ENCODE measurements at regions not wholly inside any gene's neighbourhood (a gene's known extent, or its start where the extent isn't known, plus 50 kb on each side); places are given as distances from the start of the nearest gene placed in this dataset.

GRCh38 chr10:6877722-6878392, 297.8 kb upstream of the PRKCQ start:
- WGBS, 2 experiments (ENCODE audit: low coverage in 1 of 2, low lambda C conversion rate in 2 of 2, missing lambda C conversion rate in 2 of 2), result 34 to 35% methylated on average over 11 of the region's 11 CpGs
- no peak for TF ChIP-seq EZH2phosphoT487 (IDR thresholded peaks at IDR 0.05; ENCODE audit: insufficient read depth, low read depth)
- H3K27ac ChIP-seq, result no peak overlapping the region
- H3K4me2 ChIP-seq (ENCODE audit: unreplicated experiment), result no peak overlapping the region
- H3K36me3 ChIP-seq (ENCODE audit: low read depth), result no peaks in the 10 kb centered on the region
- H3K9ac ChIP-seq, result no peak overlapping the region
- no peaks in the 10 kb centered on the region for H3K4me1 ChIP-seq (ENCODE audit: insufficient read depth)
- no peak overlapping the region for H3K4me3 ChIP-seq
- H3K9me2 ChIP-seq (ENCODE audit: insufficient read depth), result no peaks in the 10 kb centered on the region
- H3K79me2 ChIP-seq (ENCODE audit: insufficient read depth), result no peaks in the 10 kb centered on the region
- peak; percentile 57 for DNase-seq
- H3K27me3 ChIP-seq (replicated peaks; ENCODE audit: insufficient read depth), result peaks cover 67% of the 10 kb centered on the region
- in situ Hi-C loops (cut with MboI), result no loop called here
- H3F3A ChIP-seq (ENCODE audit: insufficient read depth), result no peaks in the 10 kb centered on the region
- H4K20me1 ChIP-seq (ENCODE audit: insufficient read depth), result no peaks in the 10 kb centered on the region
- no peak overlapping the region for H2AFZ ChIP-seq
- H3K9me3 ChIP-seq (ENCODE audit: low read depth), result no peaks in the 10 kb centered on the region

GRCh38 chr10:6877336-6877721, 297.3 kb upstream of the PRKCQ start:
- no peaks in the 10 kb centered on the region for H3F3A ChIP-seq (ENCODE audit: insufficient read depth)
- no peak overlapping the region for H3K4me2 ChIP-seq (ENCODE audit: unreplicated experiment)
- H3K27me3 ChIP-seq (replicated peaks; ENCODE audit: insufficient read depth), result peaks cover 69% of the 10 kb centered on the region
- WGBS, 2 experiments (ENCODE audit: low coverage in 1 of 2, low lambda C conversion rate in 2 of 2, missing lambda C conversion rate in 2 of 2), result 92 to 93% methylated on average over 12 of the region's 12 CpGs
- H3K9me2 ChIP-seq (ENCODE audit: insufficient read depth), result no peaks in the 10 kb centered on the region
- no peak overlapping the region for H3K27ac ChIP-seq
- H4K20me1 ChIP-seq (ENCODE audit: insufficient read depth), result no peaks in the 10 kb centered on the region
- in situ Hi-C loops (cut with MboI), result no loop called here
- H3K9ac ChIP-seq, result no peak overlapping the region
- DNase-seq, result no peak
- no peak overlapping the region for H3K4me3 ChIP-seq
- no peaks in the 10 kb centered on the region for H3K79me2 ChIP-seq (ENCODE audit: insufficient read depth)
- no peak overlapping the region for H2AFZ ChIP-seq
- H3K9me3 ChIP-seq (ENCODE audit: low read depth), result no peaks in the 10 kb centered on the region
- H3K36me3 ChIP-seq (ENCODE audit: low read depth), result no peaks in the 10 kb centered on the region
- no peaks in the 10 kb centered on the region for H3K4me1 ChIP-seq (ENCODE audit: insufficient read depth)
- TF ChIP-seq EZH2phosphoT487 (IDR thresholded peaks at IDR 0.05; ENCODE audit: insufficient read depth, low read depth) (no peak), EZH2 (IDR thresholded peaks at IDR 0.05; ENCODE audit: insufficient read depth, poor library complexity, severe bottlenecking) (no peak)

- Histone ChIP-seq H3K4me3 (no peak overlapping the region), H3K36me3 (ENCODE audit: low read depth) (no peaks in the 10 kb centered on the region), H2AFZ (no peak overlapping the region), H3K79me2 (ENCODE audit: insufficient read depth) (no peaks in the 10 kb centered on the region), H4K20me1 (ENCODE audit: insufficient read depth) (no peaks in the 10 kb centered on the region), H3K9me2 (ENCODE audit: insufficient read depth) (no peaks in the 10 kb centered on the region), H3K9me3 (ENCODE audit: low read depth) (no peaks in the 10 kb centered on the region), H3K4me2 (ENCODE audit: unreplicated experiment) (no peak overlapping the region), H3F3A (ENCODE audit: insufficient read depth) (no peaks in the 10 kb centered on the region), H3K9ac (no peak overlapping the region), H3K27me3 (replicated peaks; ENCODE audit: insufficient read depth) (peaks cover 62% of the 10 kb centered on the region), H3K27ac (no peak overlapping the region), H3K4me1 (ENCODE audit: insufficient read depth) (no peaks in the 10 kb centered on the region)
- whole genome bisulfite sequencing, 2 experiments (ENCODE audit: low coverage in 1 of 2, low lambda C conversion rate in 2 of 2, missing lambda C conversion rate in 2 of 2), result 76% methylated on average over 7 of the region's 7 CpGs
- no peak for DNase-seq
- in situ Hi-C loops (cut with MboI), result no loop called here
- no peak for TF ChIP-seq EZH2 (IDR thresholded peaks at IDR 0.05; ENCODE audit: insufficient read depth, poor library complexity, severe bottlenecking)
- TF ChIP-seq EZH2phosphoT487 (IDR thresholded peaks at IDR 0.05; ENCODE audit: insufficient read depth, low read depth), result no peak
Measured at GRCh38 chr10:6875269-6875865, 295.3 kb upstream of the PRKCQ start.

GRCh38 chr10:6871128-6871527, 291.1 kb upstream of the PRKCQ start:
- Histone ChIP-seq H3K79me2 (ENCODE audit: insufficient read depth) (no peaks in the 10 kb centered on the region), H3K4me1 (ENCODE audit: insufficient read depth) (no peaks in the 10 kb centered on the region), H3K4me2 (ENCODE audit: unreplicated experiment) (no peak overlapping the region), H3F3A (ENCODE audit: insufficient read depth) (no peaks in the 10 kb centered on the region), H3K4me3 (no peak overlapping the region), H3K27me3 (replicated peaks; ENCODE audit: insufficient read depth) (peaks cover 38% of the 10 kb centered on the region), H3K36me3 (ENCODE audit: low read depth) (no peaks in the 10 kb centered on the region), H4K20me1 (ENCODE audit: insufficient read depth) (no peaks in the 10 kb centered on the region), H3K9me3 (ENCODE audit: low read depth) (no peaks in the 10 kb centered on the region), H3K27ac (no peak overlapping the region), H3K9me2 (ENCODE audit: insufficient read depth) (no peaks in the 10 kb centered on the region), H3K9ac (no peak overlapping the region), H2AFZ (no peak overlapping the region)
- in situ Hi-C loops (cut with MboI), result no loop called here
- peak; percentile 37 for DNase-seq
- 4 to 5% methylated on average over 10 of the region's 10 CpGs for WGBS, 2 experiments (ENCODE audit: low coverage in 1 of 2, low lambda C conversion rate in 2 of 2, missing lambda C conversion rate in 2 of 2)
- no peak for TF ChIP-seq EZH2 (IDR thresholded peaks at IDR 0.05; ENCODE audit: insufficient read depth, poor library complexity, severe bottlenecking)
- TF ChIP-seq EZH2phosphoT487 (IDR thresholded peaks at IDR 0.05; ENCODE audit: insufficient read depth, low read depth), result no peak
